GM12875 (cell line): ENCODE measurements at regions not wholly inside any gene's neighbourhood (a gene's known extent, or its start where the extent isn't known, plus 50 kb on each side); places are given as distances from the start of the nearest gene placed in this dataset.

Source experiments
- H3K4me3 ChIP-seq: one replicate; pipeline ENCODE4 v1.5.1; 2011; ENCODE audit warnings: low read depth, low read length, control low read depth
- TF ChIP-seq, protein P1 (sequence below): IDR thresholded peaks from 2 replicates; pipeline ENCODE4 v1.5.1; 2011; ENCODE audit warnings: low read depth, mild to moderate bottlenecking, control low read depth, inconsistent platforms, low read length, moderate library complexity, borderline replicate concordance; ENCODE audit not compliant: insufficient read depth

- TF ChIP-seq, protein P1, sequence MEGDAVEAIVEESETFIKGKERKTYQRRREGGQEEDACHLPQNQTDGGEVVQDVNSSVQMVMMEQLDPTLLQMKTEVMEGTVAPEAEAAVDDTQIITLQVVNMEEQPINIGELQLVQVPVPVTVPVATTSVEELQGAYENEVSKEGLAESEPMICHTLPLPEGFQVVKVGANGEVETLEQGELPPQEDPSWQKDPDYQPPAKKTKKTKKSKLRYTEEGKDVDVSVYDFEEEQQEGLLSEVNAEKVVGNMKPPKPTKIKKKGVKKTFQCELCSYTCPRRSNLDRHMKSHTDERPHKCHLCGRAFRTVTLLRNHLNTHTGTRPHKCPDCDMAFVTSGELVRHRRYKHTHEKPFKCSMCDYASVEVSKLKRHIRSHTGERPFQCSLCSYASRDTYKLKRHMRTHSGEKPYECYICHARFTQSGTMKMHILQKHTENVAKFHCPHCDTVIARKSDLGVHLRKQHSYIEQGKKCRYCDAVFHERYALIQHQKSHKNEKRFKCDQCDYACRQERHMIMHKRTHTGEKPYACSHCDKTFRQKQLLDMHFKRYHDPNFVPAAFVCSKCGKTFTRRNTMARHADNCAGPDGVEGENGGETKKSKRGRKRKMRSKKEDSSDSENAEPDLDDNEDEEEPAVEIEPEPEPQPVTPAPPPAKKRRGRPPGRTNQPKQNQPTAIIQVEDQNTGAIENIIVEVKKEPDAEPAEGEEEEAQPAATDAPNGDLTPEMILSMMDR = no peak
- no peak overlapping the region for H3K4me3 ChIP-seq
Observed at GRCh38 chr5:68074633-68075032, 140.9 kb upstream of the PIK3R1 start.

GRCh38 chr5:68074048-68074632 is 141.4 kb upstream of the PIK3R1 start:
- TF ChIP-seq, protein P1 = no peak
- no peak overlapping the region for H3K4me3 ChIP-seq

GRCh38 chr5:68071736-68072135 is 143.8 kb upstream of the PIK3R1 start:
- no peak overlapping the region for H3K4me3 ChIP-seq
- TF ChIP-seq, protein P1 = no peak

DNA sequence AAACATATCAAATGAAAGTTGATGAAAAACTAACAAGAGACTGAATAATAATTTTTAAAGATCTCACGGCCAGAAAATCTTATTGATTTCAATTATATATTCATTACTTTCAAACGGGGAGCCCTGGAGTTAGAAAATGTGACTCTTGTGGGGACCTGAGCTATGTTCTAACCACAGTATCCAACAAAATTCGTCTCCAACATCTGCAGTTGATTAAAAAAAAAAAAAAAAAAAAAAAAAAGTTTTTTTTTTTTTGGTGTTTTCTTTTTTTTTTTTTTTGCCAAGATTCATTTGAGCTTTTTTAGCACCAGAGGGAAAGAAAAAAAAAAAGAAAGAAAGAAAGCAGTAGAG is 144.3 kb upstream of the PIK3R1 start:
- H3K4me3 ChIP-seq = no peak overlapping the region
- TF ChIP-seq, protein P1 = no peak

- TF ChIP-seq, protein P1 = no peak
- no peak overlapping the region for H3K4me3 ChIP-seq
Observed at GRCh38 chr5:68070591-68071281, 144.8 kb upstream of the PIK3R1 start.

- H3K4me3 ChIP-seq = no peak overlapping the region
- TF ChIP-seq, protein P1 = no peak
Observed at GRCh38 chr5:68067976-68068603, 147.5 kb upstream of the PIK3R1 start.

DNA sequence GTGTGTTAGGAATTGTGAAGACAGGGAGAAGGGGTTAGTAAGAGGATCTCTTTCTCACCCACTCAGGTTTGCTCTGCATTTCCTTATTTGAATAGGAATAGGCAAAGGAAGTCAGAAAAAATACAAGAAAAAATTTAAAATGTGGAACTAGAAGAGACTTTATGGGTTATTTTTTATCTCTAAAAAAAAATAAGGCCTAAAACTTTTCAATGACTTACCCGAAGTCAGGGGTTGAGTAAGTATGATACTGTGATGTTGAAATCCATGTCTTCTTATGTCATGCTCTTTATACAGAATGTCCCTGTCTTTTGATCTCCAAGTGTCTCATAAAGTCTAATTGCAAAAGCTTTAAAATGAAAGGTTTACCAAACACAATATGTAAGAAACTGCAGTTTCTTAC is 148.3 kb upstream of the PIK3R1 start:
- no peak overlapping the region for H3K4me3 ChIP-seq
- TF ChIP-seq, protein P1 = no peak
